ENCODE measurements at regions not wholly inside any gene's neighbourhood (a gene's known extent, or its start where the extent isn't known, plus 50 kb on each side); places are given as distances from the start of the nearest gene placed in this dataset.
"Not testable (repeated sequence)": the region's sequence is repeated elsewhere in the genome, so short reads cannot be mapped to it uniquely, and the experiment has no call there.

- no peak for DNase-seq
Observed at GRCh38 chr3:117809186-117810081, 1099.9 kb downstream of the TUSC7 start.

GRCh38 chr3:117811786-117812185 is 1102.2 kb downstream of the TUSC7 start:
- DNase-seq: no peak

- no peak for DNase-seq
Observed at GRCh38 chr3:117814975-117815374, 1105.4 kb downstream of the TUSC7 start.

GRCh38 chr3:117817103-117817502 is 1107.5 kb downstream of the TUSC7 start:
- no peak for DNase-seq

- DNase-seq: no peak
Observed at GRCh38 chr3:117818592-117818991, 1109.0 kb downstream of the TUSC7 start.

GRCh38 chr3:117820658-117821299 is 1111.2 kb downstream of the TUSC7 start:
- peak; percentile 14 for DNase-seq

- DNase-seq: no peak
Observed at GRCh38 chr3:117822416-117822815, 1112.8 kb downstream of the TUSC7 start.

GRCh38 chr3:117836296-117836695 is 1126.7 kb downstream of the TUSC7 start:
- DNase-seq: no peak

GRCh38 chr3:117837391-117837790 is 1127.8 kb downstream of the TUSC7 start:
- no peak for DNase-seq

GRCh38 chr3:117842086-117842485 is 1132.5 kb downstream of the TUSC7 start:
- no peak for DNase-seq

- no peak for DNase-seq
Observed at GRCh38 chr3:117843356-117843755, 1133.8 kb downstream of the TUSC7 start.

GRCh38 chr3:117844676-117845075 is 1135.1 kb downstream of the TUSC7 start:
- DNase-seq: no peak

GRCh38 chr3:117846238-117846637 is 1136.7 kb downstream of the TUSC7 start:
- no peak for DNase-seq

GRCh38 chr3:117848606-117849005 is 1139.0 kb downstream of the TUSC7 start:
- no peak for DNase-seq

- no peak for DNase-seq
Observed at GRCh38 chr3:117853923-117854668, 1144.5 kb downstream of the TUSC7 start.

GRCh38 chr3:117856354-117856753 is 1146.8 kb downstream of the TUSC7 start:
- DNase-seq: no peak

- DNase-seq: no peak
Observed at GRCh38 chr3:117863146-117863545, 1153.6 kb downstream of the TUSC7 start.

- DNase-seq: no peak
Observed at GRCh38 chr3:117865338-117865737, 1155.8 kb downstream of the TUSC7 start.

- DNase-seq: no peak
Observed at GRCh38 chr3:117868766-117869165, 1159.2 kb downstream of the TUSC7 start.

GRCh38 chr3:117871934-117872333 is 1162.4 kb downstream of the TUSC7 start:
- no peak for DNase-seq

- not testable (repeated sequence) for DNase-seq
Observed at GRCh38 chr3:117872594-117873248, 1161.9 kb downstream of the IGSF11 start.

- DNase-seq: no peak
Observed at GRCh38 chr3:117873249-117873600, 1161.4 kb downstream of the IGSF11 start.

- DNase-seq: no peak
Observed at GRCh38 chr3:117874028-117874690, 1160.5 kb downstream of the IGSF11 start.

Measured in amniotic stem cell (primary cell).